ENCODE measurements at regions not wholly inside any gene's neighbourhood (a gene's known extent, or its start where the extent isn't known, plus 50 kb on each side); places are given as distances from the start of the nearest gene placed in this dataset.
A peak's percentile ranks its signal among the peaks of the same experiment; 100 is the strongest.

- Histone ChIP-seq H2AK9ac (replicated peaks; ENCODE audit: low read depth, low read length, poor library complexity) (no peak overlapping the region), H2AFZ (replicated peaks; ENCODE audit: low read length, poor library complexity) (no peak overlapping the region), H4K5ac (ENCODE audit: low read depth, low read length) (no peak overlapping the region), H2BK20ac (ENCODE audit: low read depth, low read length) (no peak overlapping the region), H3K4me3 (ENCODE audit: insufficient read depth, low read depth, low read length) (no peak overlapping the region), H3K27ac (ENCODE audit: insufficient read depth, low read length) (no peak overlapping the region), H3K4me2 (ENCODE audit: low read depth, low read length) (no peak overlapping the region), H2AK5ac (ENCODE audit: low read depth, low read length) (no peak overlapping the region), H3K4ac (ENCODE audit: low read depth, low read length) (no peak overlapping the region), H3K9me1 (ENCODE audit: insufficient read depth, low read length) (no peaks in the 10 kb centered on the region), H4K8ac (ENCODE audit: low read depth in 2 of 2, low read length in 2 of 2) (no peak overlapping the region), H4K91ac (ENCODE audit: insufficient read depth, low read depth, low read length) (no peak overlapping the region), H3K18ac (ENCODE audit: low read depth, low read length) (no peak overlapping the region), H3K9me3 (ENCODE audit: control insufficient read depth, insufficient read depth, low read length) (peaks cover 2% of the 10 kb centered on the region; the same call in 1 of the 2 replicates), H3K4me1 (ENCODE audit: control insufficient read depth, insufficient read depth, low read length) (no peaks in the 10 kb centered on the region), H2BK15ac (ENCODE audit: low read depth, low read length) (no peak overlapping the region), H3K9ac (ENCODE audit: low read depth, low read length) (no peak overlapping the region), H2BK120ac (ENCODE audit: low read depth, low read length) (no peak overlapping the region), H3K56ac (ENCODE audit: extremely low read depth, insufficient read depth, low read length) (no peak overlapping the region), H3K23ac (ENCODE audit: low read depth, low read length) (no peak overlapping the region), H3K36me3 (ENCODE audit: control insufficient read depth, insufficient read depth, low read length) (no peaks in the 10 kb centered on the region), H4K20me1 (ENCODE audit: insufficient read depth, low read length) (no peaks in the 10 kb centered on the region), H3K79me1 (ENCODE audit: low read depth in 1 of 2, low read length in 2 of 2) (no peaks in the 10 kb centered on the region), H2BK5ac (ENCODE audit: low read depth, low read length, poor library complexity, severe bottlenecking) (no peak overlapping the region), H3K27me3 (ENCODE audit: control insufficient read depth, insufficient read depth, low read length) (no peaks in the 10 kb centered on the region), H3K14ac (replicated peaks; ENCODE audit: low read depth, low read length) (no peak overlapping the region)
- no peak for DNase-seq
- 0% methylated on average over 1 of the region's 2 CpGs; no CpG with 5 or more reads in 1 of the 2 experiments for WGBS, 2 experiments (ENCODE audit: extremely low coverage in 2 of 2, insufficient read length in 1 of 2)
- ChIA-PET POLR2A (ENCODE audit: unreplicated experiment) (no interaction called here), CTCF (no interaction called here)
- no TSS peak for BruUV-seq (replicated peaks)
- intact Hi-C loops (cut with micrococcal nuclease) = no loop called here
- dilution Hi-C loops (cut with HindIII; ENCODE audit: low sequenced_read_pairs, unreplicated experiment) = no loop called here
- TF ChIP-seq MAFK (IDR thresholded peaks at IDR 0.05; ENCODE audit: low read depth, low read length) (0 out of 2 replicates have a peak, but pooled peaks have one; percentile 36), CEBPB (IDR thresholded peaks at IDR 0.05; ENCODE audit: low read depth, low read length) (no peak)
- ATAC-seq (ENCODE audit: low read depth) = no peak
- in situ Hi-C loops (cut with MboI; ENCODE audit: low sequenced_read_pairs) = no loop called here
These were observed 810.4 kb upstream of the KIF2B start for GRCh38 chr17:53012364-53012763.

Measured in IMR-90 (cell line).